GM21390 (cell line): ENCODE measurements at regions not wholly inside any gene's neighbourhood (a gene's known extent, or its start where the extent isn't known, plus 50 kb on each side); places are given as distances from the start of the nearest gene placed in this dataset.
A peak's percentile ranks its signal among the peaks of the same experiment; 100 is the strongest.
"Not testable (repeated sequence)": the region's sequence is repeated elsewhere in the genome, so short reads cannot be mapped to it uniquely, and the experiment has no call there.

ENCODE experiments used
- ATAC-seq: cut with Tn5 transposase; IDR thresholded peaks from one replicate; pipeline ENCODE4 v1.9.1; 2021; ENCODE audit not compliant: unreplicated experiment

DNA sequence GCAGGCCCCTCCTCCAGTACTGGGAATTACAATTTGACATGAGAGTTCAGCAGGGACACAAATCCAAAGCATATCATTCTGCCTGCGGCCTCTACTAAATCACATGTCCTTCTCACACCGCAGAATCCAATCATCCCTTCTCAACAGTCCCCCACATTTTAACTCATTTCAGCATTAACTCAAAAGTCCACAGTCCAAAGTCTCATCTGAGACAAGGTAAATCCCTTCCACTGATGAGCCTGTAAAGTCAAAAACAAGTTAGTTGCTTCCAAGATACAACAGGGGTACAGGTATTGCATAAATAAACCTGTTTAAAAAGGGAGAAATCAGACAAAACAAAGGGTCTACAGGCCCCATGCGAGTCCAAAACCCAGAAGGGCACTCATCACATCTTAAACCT lies 64.0 kb downstream of the EBNA1BP2 start:
- no peak for ATAC-seq

DNA sequence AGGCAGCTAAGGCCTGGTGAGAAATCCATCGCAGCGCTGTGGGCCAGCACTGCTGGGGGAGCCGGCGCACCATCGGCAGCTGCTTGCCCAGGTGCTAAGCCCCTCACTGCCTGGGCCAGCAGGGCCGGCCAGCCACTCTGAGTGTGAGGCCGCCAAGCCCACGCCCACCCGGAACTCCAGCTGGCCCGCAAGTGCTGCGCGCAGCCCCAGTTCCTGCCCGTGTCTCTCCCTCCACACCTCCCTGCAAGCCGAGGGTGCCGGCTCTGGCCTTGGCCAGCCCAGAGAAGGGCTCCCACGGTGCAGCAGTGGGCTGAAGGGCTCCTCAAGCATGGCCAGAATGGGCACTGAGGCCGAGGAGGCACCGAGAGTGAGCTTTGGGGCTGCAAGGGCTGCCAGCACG lies 64.4 kb downstream of the EBNA1BP2 start:
- ATAC-seq = no peak

DNA sequence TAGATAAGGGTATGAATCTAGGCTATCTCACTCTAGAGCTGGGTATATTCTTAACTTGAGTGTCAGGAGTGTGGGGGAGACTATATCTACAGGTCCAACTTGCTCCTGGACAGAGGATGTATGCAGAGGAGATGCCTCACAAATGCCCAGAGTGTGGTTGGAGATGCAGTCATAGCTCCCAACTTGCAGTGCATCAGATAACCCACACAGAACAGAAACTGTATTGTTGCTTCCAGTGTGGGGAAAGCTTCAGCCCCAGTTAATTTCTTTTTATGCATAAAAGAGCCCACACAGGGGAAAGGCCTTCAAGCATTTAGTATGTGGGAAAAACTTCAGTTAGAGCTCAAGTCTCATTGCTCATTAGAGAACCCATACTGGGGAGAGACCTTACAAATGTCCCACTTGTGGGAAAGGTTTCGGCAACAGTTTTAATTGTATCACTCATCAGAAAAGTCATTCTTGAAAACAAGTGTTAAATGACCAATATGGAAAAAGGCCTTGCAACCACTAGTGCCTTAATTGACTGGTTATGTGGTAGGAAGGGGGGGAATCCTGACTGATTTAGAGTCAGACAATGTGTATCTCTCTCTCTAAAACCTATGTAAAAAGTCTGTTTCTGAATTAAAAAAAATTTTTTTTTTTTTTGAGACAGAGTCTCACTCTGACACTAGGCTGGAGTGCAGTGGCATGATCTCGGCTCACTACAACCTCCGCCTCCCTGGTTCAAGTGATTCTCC lies 67.9 kb downstream of the EBNA1BP2 start:
- no peak for ATAC-seq

DNA sequence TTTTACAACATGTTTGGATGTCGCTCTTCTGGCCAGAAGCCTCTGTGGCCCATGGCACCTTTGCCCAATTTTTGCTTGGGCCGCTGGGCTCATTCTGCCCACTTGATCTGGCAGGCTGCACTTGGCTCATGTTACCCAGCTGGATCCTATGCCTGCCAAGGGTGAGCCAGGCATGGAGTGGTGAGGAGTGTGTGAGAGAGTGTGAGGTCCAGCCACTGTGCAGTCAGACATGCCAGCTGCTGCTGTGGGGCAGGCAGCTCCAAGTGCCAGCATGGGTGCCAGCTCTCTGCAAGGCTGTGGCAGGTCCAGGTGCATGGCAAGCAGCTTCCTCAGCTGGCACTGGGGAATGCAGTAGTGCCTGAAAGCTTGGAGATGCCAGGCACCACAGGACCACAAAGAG lies 71.0 kb downstream of the EBNA1BP2 start:
- ATAC-seq = no peak

DNA sequence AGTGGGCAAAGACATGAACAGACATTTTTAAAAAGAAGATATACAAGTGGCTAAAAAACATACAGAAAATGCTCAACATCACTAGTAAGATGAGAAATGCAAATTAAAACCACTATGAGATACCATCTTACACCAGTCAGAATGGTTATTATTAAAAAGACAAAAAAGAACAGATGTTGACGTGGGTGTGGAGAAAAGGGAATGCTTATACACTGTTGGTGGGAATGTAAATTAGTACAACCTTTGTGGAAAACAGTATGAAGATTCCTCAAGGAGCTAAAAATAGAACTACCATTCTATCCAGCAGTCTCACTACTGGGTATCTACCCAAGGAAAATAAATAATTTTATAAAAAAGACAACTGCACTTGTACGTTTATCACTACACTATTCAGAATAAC lies 73.9 kb downstream of the EBNA1BP2 start:
- no peak for ATAC-seq

DNA sequence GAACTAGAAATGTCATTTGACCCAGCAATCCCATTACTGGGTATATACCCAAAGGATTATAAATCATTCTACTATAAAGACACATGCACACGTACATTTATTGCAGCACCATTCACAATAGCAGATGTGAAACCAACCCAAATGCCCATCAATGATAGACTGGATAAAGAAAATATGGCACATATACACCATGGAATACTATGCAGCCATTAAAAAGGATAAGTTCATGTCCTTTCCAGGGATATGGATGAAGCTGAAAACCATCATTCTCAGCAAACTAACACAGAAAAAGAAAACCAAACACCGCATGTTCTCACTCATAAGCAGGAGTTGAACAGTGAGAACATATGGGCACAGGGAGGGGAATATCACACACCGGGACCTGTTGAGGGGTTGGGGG lies 75.6 kb downstream of the EBNA1BP2 start:
- not testable (repeated sequence) for ATAC-seq

DNA sequence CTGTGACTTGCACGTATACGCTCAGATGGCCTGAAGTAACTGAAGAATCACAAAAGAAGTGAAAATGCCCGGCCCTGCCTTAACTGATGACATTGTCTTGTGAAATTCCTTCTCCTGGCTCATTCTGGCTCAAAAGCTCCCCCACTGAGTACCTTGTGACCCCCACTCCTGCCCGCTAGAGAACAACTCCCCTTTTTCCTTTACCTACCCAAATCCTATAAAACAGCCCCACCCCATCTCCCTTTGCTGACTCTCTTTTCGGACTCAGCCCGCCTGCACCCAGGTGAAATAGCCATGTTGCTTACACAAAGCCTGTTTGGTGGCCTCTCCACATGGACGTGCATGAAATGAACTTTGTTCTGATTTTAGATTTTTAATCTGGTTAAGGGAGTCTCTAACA lies 81.3 kb downstream of the EBNA1BP2 start:
- ATAC-seq = not testable (repeated sequence)

DNA sequence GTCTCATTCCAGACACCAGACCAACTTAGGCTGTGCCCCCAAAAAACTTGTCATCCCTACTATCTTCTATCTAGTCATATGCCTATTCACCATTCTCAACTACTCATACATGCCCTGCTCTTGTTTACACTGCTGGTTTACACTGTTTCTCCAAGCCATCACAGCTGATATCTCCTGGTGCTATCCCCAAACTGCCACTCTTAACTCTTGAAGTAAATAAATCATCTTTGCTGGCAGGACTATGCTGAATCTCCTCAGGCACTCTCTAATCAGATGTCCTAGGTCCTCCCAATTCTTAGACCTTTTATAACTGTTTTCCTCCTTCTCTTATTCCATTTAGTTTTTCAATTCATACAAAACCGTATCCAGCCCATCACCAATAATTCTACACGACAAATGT lies 81.9 kb downstream of the EBNA1BP2 start:
- not testable (repeated sequence) for ATAC-seq

DNA sequence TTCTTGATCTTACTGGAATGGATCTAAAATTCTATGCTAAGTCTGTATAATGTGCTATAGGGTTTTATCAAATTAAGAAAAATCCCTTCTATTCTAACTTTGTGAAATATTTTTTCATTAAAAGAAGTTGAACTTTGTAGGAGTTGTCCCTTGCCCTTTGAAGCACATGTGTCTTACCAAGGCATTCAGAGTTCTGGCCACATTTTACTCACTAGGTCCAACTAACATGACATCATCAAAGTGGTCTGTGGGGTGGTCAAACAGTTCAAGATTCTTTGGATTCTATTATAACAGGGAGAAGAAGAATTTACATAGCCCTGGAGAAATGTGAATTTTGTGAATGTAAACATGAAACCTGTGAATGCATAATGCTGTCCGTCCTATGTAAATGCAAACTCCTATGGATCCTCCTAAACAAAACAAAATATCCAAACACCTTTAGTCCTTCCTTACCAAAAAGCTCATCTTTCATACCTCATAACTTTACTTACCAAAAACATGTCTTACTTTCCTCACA lies 88.7 kb downstream of the EBNA1BP2 start:
- ATAC-seq = no peak

DNA sequence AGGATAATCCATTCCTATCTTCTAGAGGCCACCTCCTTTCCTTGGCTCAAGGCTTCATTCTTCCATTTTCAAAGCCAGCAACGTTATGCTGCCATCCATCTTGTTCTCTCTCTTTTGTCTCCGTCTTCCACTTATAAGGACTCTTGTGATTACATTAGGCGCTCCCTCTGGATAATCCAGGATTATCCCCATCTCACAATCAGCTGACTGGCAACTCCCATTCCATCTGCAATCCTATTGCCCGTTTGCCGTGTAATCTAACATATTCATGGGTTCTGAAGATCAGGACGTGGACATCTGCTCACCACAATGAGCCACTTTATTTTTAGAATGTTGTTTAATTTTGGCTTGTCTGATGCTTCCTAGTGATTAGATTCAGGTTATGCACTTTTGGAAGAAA lies 89.3 kb downstream of the EBNA1BP2 start:
- ATAC-seq = no peak

DNA sequence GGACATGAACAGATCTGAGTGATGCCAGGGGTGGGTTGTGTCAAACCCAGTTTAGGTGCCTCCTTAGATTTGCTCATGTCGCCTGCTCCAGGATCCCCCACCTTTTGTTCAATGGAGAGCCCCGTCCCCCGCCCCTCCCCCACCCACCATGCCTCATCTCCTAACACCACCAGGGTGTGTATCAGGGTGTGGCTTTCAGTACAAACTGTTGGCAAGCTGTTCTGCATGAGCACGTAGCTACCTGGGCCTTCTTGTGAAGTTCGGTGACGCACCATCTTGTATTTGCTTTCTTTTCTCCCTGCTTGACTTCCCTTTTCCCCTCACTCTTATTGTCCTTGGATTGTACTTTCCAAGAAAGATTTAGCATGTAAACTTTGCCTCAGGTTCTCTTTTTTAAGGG lies 94.8 kb downstream of the EBNA1BP2 start:
- no peak for ATAC-seq

DNA sequence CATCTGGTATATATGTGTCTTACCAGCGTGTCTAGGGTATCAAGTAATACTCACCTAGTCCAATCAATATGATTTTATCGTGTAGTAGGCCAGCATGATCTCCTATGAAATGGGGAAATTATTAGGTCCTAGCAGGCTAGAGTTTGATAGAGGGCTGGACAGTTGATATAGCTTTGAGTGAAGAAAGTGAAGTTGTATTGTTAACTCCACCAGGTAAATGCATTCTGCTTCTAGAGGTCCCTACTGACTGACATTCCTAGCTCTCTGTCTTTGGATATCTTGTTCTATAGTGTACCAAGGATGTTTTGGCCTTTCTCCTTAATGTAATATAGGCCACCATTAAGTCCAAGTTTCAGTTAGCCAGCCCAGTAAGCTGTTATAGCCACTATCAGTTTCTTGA lies 97.4 kb downstream of the EBNA1BP2 start:
- ATAC-seq = no peak

DNA sequence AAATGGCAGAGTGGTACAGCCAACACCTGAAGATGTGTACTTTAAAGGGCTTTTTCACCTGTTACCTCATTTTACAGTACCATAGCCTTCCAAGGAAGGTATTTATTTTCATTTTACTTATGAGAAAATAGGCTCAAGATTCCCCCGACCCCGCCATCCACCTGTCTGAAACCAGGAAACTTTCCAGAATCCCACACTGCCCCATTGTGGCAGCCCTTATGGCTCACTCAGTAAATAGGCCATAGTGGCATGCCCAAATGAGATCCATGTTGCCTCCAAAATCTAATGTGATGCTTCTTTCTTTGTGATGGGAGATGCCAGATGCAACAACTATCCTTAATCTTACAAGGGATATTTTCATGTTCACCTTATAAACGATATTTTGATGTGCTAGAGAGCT lies 97.8 kb downstream of the EBNA1BP2 start:
- no peak for ATAC-seq

DNA sequence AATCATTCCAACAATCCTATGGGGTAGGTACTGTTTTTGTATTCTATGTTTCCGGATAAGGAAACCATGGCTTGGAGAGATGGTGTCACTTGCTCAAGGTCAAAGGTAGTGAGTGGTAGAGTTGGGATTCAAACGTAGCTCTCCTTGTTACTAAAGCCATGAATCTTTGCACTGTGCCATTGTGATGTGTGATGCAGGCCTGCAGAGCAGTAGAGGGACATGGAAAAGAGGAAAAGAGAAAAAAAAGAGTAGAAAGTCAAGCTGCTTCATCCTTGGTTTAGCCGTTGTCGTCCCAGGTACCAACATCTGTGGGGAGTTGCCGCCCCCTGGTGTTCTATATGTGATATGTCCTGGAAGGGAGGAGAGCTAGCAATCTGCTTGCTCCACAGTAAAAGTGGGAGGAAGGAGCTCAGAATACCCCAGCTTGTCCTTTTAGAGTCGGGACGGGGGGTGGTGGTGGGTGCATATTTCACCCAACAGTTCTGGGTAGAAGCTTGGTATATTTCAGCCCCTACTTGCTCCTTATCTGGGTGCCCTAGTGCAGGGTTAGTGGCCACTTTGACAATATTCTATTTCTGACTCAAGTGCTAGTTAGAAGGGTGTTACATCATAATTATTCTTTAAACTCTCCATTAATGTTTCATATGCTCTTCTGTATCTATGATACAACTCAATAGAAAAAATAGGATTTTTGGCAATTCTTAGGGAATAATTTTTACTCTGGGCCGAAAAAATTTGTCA lies 98.4 kb downstream of the EBNA1BP2 start:
- peak; percentile 57 for ATAC-seq

DNA sequence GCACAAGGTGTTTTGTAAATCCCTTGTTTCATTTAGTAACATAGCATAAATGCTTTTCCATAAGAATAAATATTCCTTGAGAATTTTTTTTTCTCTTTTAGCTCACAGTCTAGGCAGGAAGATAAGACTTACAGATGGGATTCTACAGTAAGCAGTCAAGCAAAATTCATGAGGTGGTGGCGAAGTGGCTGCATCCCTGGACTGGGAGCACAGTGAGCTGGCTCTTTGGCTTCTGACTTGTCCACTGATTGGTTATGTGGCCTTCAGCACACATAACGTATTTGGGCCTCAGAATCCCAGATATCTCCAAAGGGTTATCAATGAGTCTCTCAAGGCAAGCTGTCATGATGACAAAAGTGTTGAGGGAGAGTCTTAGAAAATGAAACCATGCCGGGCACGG lies 99.8 kb downstream of the EBNA1BP2 start:
- ATAC-seq = no peak

DNA sequence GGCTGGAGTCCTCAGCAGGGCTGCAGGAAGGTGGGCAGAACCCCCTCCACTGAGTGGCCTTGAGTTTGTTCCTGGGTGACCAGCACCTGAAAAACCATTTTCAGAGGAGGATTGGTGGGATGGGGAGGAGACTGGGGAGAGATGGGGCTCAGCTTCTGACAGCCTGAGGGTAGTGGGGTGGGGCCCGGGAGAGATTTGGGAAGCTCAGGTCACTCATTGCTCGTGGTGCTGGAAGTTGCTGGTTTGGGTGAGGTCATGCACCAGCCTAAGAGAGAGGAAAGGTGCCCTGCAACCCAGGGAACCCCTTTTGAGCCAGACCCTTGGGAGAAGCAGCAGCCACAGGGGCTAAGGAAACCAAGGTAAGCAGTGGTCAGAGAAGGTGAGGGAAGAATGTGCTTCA lies 100.8 kb downstream of the EBNA1BP2 start:
- no peak for ATAC-seq

DNA sequence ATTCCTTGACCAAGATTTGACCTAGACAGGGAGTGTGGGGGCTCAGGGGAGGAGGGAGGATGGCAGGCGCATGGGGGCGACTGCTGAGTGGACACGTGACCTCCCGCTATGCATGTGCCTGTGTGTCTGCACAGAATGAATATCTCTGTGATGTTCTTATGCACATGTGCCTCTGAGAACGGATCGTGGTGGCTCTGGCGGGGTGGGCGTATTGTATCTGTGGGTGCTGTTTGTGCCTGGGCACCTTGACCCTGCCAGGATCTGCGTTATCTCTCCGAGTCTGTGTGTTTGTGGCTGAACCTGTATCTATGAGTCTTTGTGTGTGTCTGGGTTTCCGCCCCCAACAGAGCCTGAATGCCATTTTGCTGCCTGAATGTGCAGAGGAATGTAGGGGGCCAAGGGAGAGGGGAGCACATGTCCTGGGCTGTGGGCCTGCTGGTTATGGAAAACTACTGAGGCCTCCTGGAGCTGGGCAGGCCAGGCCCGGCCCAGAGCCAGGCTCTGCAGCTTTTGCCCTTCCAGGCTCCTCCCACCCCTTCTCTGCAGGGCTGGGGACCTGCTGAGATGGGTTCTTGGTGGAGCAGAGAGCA lies 102.5 kb downstream of the EBNA1BP2 start:
- ATAC-seq = no peak

DNA sequence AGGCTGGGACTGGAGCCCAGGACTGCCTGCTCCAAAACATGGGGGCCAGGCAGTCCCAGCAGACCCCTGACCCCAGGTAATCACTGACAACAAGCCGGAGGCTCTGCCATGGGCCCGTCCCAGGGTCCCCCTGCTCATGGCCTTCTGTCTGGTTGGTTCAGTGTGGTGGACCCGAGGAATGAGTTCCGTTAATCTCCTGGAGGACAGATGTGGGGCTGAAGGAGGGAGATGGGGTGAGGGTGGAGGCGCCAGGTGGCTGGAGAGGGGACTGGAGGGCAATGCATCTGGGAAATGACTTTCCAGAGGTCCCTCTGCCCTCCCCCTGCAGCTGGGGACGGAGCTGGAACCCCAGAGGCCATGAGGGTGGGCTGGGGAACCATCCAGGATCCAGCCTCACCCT lies 103.2 kb downstream of the EBNA1BP2 start:
- no peak for ATAC-seq

DNA sequence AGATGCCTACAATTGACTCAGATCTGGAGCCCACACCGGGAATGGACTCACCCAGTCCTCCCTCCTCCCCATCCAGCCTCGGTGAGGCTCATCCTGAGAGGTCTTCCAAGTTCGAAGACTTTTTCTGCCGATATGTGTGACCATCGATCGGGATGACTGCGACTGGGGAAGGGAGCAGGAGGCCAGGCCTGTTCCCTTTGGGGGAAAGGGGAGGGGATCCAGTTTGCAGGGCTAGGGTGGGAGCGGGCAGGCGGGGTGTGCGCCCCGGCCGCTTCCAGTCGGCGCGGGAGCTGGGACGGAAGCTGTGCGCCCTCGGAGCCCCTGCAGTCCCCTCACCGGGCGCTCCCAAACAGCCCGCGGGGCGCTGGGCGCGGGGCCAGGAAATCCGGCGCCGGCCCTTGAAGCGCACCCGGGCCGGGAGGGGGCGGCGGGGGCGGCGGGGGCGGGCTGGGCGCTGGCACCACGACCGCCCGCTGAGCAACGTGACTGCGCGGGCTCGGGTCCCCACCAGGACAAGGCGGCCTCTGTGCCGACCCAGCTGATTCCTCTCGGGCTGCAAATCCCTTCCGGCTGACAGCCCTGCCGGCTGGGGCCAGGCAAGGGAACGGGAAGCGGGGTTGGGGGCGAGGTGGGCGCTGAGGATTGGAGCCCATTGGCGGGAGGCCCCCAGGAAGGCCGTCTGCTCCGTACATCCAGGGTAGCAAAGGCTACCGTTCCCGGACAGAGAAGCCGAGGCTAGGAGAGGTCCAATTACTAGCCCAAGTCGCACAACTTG lies 103.9 kb downstream of the EBNA1BP2 start:
- ATAC-seq = no peak

DNA sequence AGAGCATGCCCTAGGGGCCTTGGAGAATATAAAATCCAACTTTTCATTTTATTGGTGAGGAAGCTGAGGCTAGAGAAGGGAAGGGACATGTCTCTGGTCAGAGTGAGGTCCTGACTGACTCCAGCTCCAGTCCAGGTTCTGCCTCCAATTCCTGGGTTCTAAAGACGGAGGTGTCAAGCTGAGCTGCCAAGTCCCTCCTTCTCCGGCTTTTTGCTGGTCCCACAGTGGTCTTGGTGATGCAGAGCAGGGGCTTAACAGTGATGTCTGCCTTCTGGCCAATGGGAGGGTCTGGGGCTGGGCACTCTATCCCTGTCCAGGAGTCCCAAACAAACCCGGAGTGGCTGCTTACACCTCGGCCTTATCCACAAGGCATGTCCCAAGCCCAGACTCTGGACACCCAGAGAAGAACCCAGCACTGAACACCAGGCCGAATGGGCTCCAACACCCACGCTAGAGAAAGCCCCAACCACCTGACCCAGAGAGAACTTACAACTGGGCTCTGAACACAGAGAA lies 104.8 kb downstream of the EBNA1BP2 start:
- no peak for ATAC-seq

DNA sequence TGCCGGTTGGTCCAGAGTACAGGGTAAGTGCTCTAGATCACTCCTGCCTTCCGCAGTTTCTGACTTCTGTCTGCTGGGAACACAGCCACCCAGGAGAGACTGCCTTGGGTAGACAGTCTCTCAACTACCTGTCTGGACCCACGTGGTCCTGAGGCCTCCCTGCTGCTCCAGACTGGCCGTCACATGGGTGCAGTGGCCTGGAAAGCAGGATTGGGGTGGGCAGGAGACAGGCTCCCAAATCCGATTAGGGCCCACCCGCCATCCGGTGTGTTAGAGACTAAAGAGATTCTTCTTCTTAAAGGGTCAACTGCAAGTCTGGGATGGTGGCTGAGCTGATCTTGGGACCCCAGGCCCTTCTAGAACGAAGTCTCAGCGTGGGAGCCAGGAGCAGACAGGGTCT lies 105.5 kb downstream of the EBNA1BP2 start:
- ATAC-seq = no peak
